Mucosa of descending colon (tissue), 3 donors: ENCODE measurements at regions not wholly inside any gene's neighbourhood (a gene's known extent, or its start where the extent isn't known, plus 50 kb on each side); places are given as distances from the start of the nearest gene placed in this dataset.
"Not testable (repeated sequence)": the region's sequence is repeated elsewhere in the genome, so short reads cannot be mapped to it uniquely, and the experiment has no call there.

Source experiments
- ATAC-seq: fragments of 200-7000 bp; cut with Tn5 transposase; one replicate; pipeline ENCODE4 v1.9.1; 2020; ENCODE audit warnings: mild to moderate bottlenecking, moderate library complexity
- DNase-seq, 3 donors: peaks; one replicate each; pipeline ENCODE4 v3.0.0-alpha.2; 2020
- H3K36me3 ChIP-seq: fragments of 200-600 bp; one replicate; pipeline ENCODE4 v1.8.0; 2021; ENCODE audit warnings: low read depth, mild to moderate bottlenecking
- H3K4me1 ChIP-seq: fragments of 200-600 bp; one replicate; pipeline ENCODE4 v1.8.0; 2021; ENCODE audit warnings: low read depth, mild to moderate bottlenecking
- H3K4me3 ChIP-seq: fragments of 200-600 bp; one replicate; pipeline ENCODE4 v1.8.0; 2021; ENCODE audit warnings: mild to moderate bottlenecking
- H3K9me3 ChIP-seq: fragments of 200-600 bp; one replicate; pipeline ENCODE4 v1.8.0; 2021; ENCODE audit warnings: mild to moderate bottlenecking
- intact Hi-C, 2 donors: fragments of 100-400 bp; cut with DNase I in 1 of 2; cut with micrococcal nuclease in 1 of 2; formaldehyde crosslinking; loops; one replicate each; pipeline versions ENCODE4 v1.11.0 to v1.11.1; 2022; cut with DNase I, micrococcal nuclease
- donor health status: DM: no; HTN: no; CAD: no; lungs with moderate emphysema.
- donor health status: DM: no; HTN: no; CAD: no.
- donor health status: DM: no; HTN: yes; CAD: no.

- ATAC-seq, H3K36me3 ChIP-seq, H3K4me1 ChIP-seq, H3K4me3 ChIP-seq, DNase-seq, H3K9me3 ChIP-seq, intact Hi-C loops: not testable (repeated sequence)
These were observed 87.6 kb upstream of the DPP6 start for GRCh38 chr7:153964481-153965112.

GRCh38 chr7:153969016-153969415 is 83.2 kb upstream of the DPP6 start:
- H3K4me3 ChIP-seq, H3K4me1 ChIP-seq, DNase-seq, intact Hi-C loops, H3K9me3 ChIP-seq, ATAC-seq, H3K36me3 ChIP-seq: not testable (repeated sequence)

- intact Hi-C loops, DNase-seq, ATAC-seq, H3K36me3 ChIP-seq, H3K4me3 ChIP-seq, H3K4me1 ChIP-seq, H3K9me3 ChIP-seq: not testable (repeated sequence)
These were observed 77.6 kb upstream of the DPP6 start for GRCh38 chr7:153974603-153975002.

GRCh38 chr7:153976745-153977144 is 75.5 kb upstream of the DPP6 start:
- H3K9me3 ChIP-seq, H3K4me3 ChIP-seq, ATAC-seq, intact Hi-C loops, DNase-seq, H3K4me1 ChIP-seq, H3K36me3 ChIP-seq: not testable (repeated sequence)

GRCh38 chr7:153983186-153983585 is 69.0 kb upstream of the DPP6 start:
- H3K4me1 ChIP-seq, H3K4me3 ChIP-seq, DNase-seq, H3K9me3 ChIP-seq, intact Hi-C loops, H3K36me3 ChIP-seq, ATAC-seq: not testable (repeated sequence)

GRCh38 chr7:153989066-153989627 is 63.1 kb upstream of the DPP6 start:
- H3K4me3 ChIP-seq, H3K9me3 ChIP-seq, intact Hi-C loops, ATAC-seq, H3K36me3 ChIP-seq, H3K4me1 ChIP-seq: not testable (repeated sequence)
- DNase-seq = peak in 1 of 3 donors; percentile 29

GRCh38 chr7:153989742-153990425 is 62.3 kb upstream of the DPP6 start:
- ATAC-seq = peak; percentile 76
- intact Hi-C loops, H3K9me3 ChIP-seq, H3K4me3 ChIP-seq, H3K36me3 ChIP-seq, H3K4me1 ChIP-seq: not testable (repeated sequence)
- DNase-seq = peak in 1 of 3 donors; percentile 44

- ATAC-seq, H3K4me3 ChIP-seq, H3K4me1 ChIP-seq, intact Hi-C loops, H3K9me3 ChIP-seq, H3K36me3 ChIP-seq, DNase-seq: not testable (repeated sequence)
These were observed 60.7 kb upstream of the DPP6 start for GRCh38 chr7:153991471-153991870.

GRCh38 chr7:153993402-153993801 is 58.8 kb upstream of the DPP6 start:
- peak; percentile 65 for ATAC-seq
- H3K36me3 ChIP-seq, H3K4me1 ChIP-seq, intact Hi-C loops, H3K4me3 ChIP-seq, DNase-seq, H3K9me3 ChIP-seq: not testable (repeated sequence)

GRCh38 chr7:153998896-153999295 is 53.3 kb upstream of the DPP6 start:
- H3K9me3 ChIP-seq, H3K4me3 ChIP-seq, intact Hi-C loops, H3K4me1 ChIP-seq, DNase-seq, H3K36me3 ChIP-seq, ATAC-seq: not testable (repeated sequence)
